GM23338 (cell line): ENCODE measurements at regions not wholly inside any gene's neighbourhood (a gene's known extent, or its start where the extent isn't known, plus 50 kb on each side); places are given as distances from the start of the nearest gene placed in this dataset.

ENCODE experiments used
- ATAC-seq: fragments of 200-7000 bp; cut with Tn5 transposase; 3 replicates; pipeline ENCODE4 v1.9.1; 2020
- DNase-seq: peaks from one replicate; pipeline ENCODE4 v3.0.0-alpha.2; 2015; ENCODE audit warnings: low spot score
- H2AFZ ChIP-seq: fragments of 200-600 bp; sonication (generic); 2 replicates; pipeline ENCODE4 v1.8.0; 2016; ENCODE audit warnings: antibody characterized with exemption, mild to moderate bottlenecking, moderate library complexity
- H3F3A ChIP-seq: fragments of 200-600 bp; sonication (generic); replicated peaks from 2 replicates; pipeline ENCODE4 v1.8.0; 2017; ENCODE audit warnings: antibody characterized with exemption, mixed run types, low read depth
- H3K27ac ChIP-seq: fragments of 200-600 bp; sonication (generic); 2 replicates; pipeline ENCODE4 v1.6.1; 2016; ENCODE audit warnings: low read depth
- H3K27me3 ChIP-seq: fragments of 200-600 bp; sonication (generic); 2 replicates; pipeline ENCODE4 v1.8.0; 2016; ENCODE audit warnings: mild to moderate bottlenecking, mixed run types, moderate library complexity; ENCODE audit not compliant: insufficient read depth
- H3K36me3 ChIP-seq: fragments of 200-600 bp; sonication (generic); 2 replicates; pipeline ENCODE4 v1.8.0; 2016; ENCODE audit warnings: mild to moderate bottlenecking; ENCODE audit not compliant: insufficient read depth
- H3K4me1 ChIP-seq: fragments of 200-600 bp; sonication (generic); 2 replicates; pipeline ENCODE4 v1.8.0; 2016; ENCODE audit warnings: mild to moderate bottlenecking, moderate library complexity; ENCODE audit not compliant: insufficient read depth
- H3K4me2 ChIP-seq: fragments of 200-600 bp; sonication (generic); 2 replicates; pipeline ENCODE4 v1.7.1; 2017; ENCODE audit warnings: mixed run types
- H3K4me3 ChIP-seq: fragments of 200-600 bp; sonication (generic); 2 replicates; pipeline ENCODE4 v1.6.1; 2016; ENCODE audit warnings: mixed run types
- H3K79me2 ChIP-seq: fragments of 200-600 bp; sonication (generic); replicated peaks from 2 replicates; pipeline ENCODE4 v1.8.0; 2017; ENCODE audit warnings: mild to moderate bottlenecking; ENCODE audit not compliant: insufficient read depth
- H3K9me2 ChIP-seq: fragments of 200-600 bp; sonication (generic); 2 replicates; pipeline ENCODE4 v1.8.0; 2017; ENCODE audit not compliant: insufficient read depth
- H4K20me1 ChIP-seq: fragments of 200-600 bp; sonication (generic); replicated peaks from 2 replicates; pipeline ENCODE4 v1.8.0; 2017; ENCODE audit warnings: mild to moderate bottlenecking; ENCODE audit not compliant: insufficient read depth
- H3K27ac Mint-ChIP-seq: 2 replicates; pipeline ENCODE4 v1.8.0; 2020; ENCODE audit warnings: inconsistent platforms, mild to moderate bottlenecking, moderate library complexity, mixed read lengths
- H3K27me3 Mint-ChIP-seq: 3 replicates; pipeline ENCODE4 v1.8.0; 2022; ENCODE audit warnings: low read depth, mild to moderate bottlenecking, moderate library complexity, mixed read lengths, inconsistent platforms; ENCODE audit not compliant: insufficient read depth, poor library complexity
- H3K36me3 Mint-ChIP-seq: 3 replicates; pipeline ENCODE4 v1.8.0; 2021; ENCODE audit warnings: low read depth, mild to moderate bottlenecking, inconsistent platforms, moderate library complexity, mixed read lengths
- H3K4me1 Mint-ChIP-seq: 3 replicates; pipeline ENCODE4 v1.8.0; 2020; ENCODE audit warnings: mild to moderate bottlenecking, inconsistent platforms, mixed read lengths
- H3K4me3 Mint-ChIP-seq: 3 replicates; pipeline ENCODE4 v1.8.0; 2021; ENCODE audit warnings: moderate library complexity, mild to moderate bottlenecking, inconsistent platforms, mixed read lengths
- H3K9me3 Mint-ChIP-seq: 3 replicates; pipeline ENCODE4 v1.8.0; 2020; ENCODE audit warnings: moderate library complexity, mild to moderate bottlenecking, inconsistent platforms, mixed read lengths
- CREB1 ChIP-seq: fragments of 250-450 bp; sonication (Bioruptor Pico); IDR thresholded peaks from 2 replicates; pipeline ENCODE4 v1.5.0; 2020; ENCODE audit warnings: low read depth, mild to moderate bottlenecking, moderate library complexity
- EZH2phosphoT487 ChIP-seq: fragments of 200-600 bp; sonication (generic); IDR thresholded peaks from one replicate; pipeline ENCODE4 v1.8.1; 2018; ENCODE audit warnings: antibody characterized with exemption; ENCODE audit not compliant: unreplicated experiment
- JUNB ChIP-seq: IDR thresholded peaks from one replicate; pipeline ENCODE4 v1.6.1; 2016; ENCODE audit warnings: antibody characterized with exemption; ENCODE audit not compliant: unreplicated experiment
- STAT1 ChIP-seq: IDR thresholded peaks from one replicate; pipeline ENCODE4 v1.6.1; 2016; ENCODE audit warnings: antibody characterized with exemption; ENCODE audit not compliant: unreplicated experiment
- ZNF114 ChIP-seq: fragments of 250-450 bp; sonication (Bioruptor Pico); IDR thresholded peaks from 2 replicates; pipeline ENCODE4 v1.5.0; 2020; ENCODE audit warnings: mild to moderate bottlenecking, moderate library complexity
- ZNF331 ChIP-seq: fragments of 250-450 bp; sonication (Bioruptor Pico); IDR thresholded peaks from 2 replicates; pipeline ENCODE4 v1.5.0; 2020; ENCODE audit warnings: low read depth, mild to moderate bottlenecking, moderate library complexity
- TF ChIP-seq, protein P1 (sequence below): IDR thresholded peaks from 2 replicates; pipeline ENCODE4 v1.6.1; 2016; ENCODE audit warnings: antibody characterized with exemption
- TF ChIP-seq, protein P2 (sequence below): fragments of 250-450 bp; sonication (Bioruptor Pico); IDR thresholded peaks from 2 replicates; pipeline ENCODE4 v1.5.0; 2020; ENCODE audit warnings: mild to moderate bottlenecking, moderate library complexity

DNA sequence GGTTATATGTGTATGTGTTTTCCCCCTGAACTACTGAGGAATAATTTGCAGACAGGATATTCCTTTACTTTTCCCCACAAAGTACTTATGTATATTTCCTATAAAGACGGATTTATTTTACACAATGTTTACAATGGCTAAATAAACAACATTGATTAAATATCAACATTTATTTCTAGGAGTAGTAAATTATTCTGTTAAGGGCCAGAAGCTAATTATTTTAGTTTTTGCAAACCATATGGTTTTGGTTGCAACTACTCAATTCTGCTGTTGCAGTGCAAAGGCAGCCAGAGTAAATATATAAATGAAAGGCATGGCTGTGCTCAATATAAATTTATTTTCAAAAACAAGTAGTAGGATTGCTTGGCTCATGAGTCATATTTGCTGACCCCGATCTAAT is 907.1 kb upstream of the MBL2 start:
- no peaks in the 10 kb centered on the region for H3K36me3 ChIP-seq
- H2AFZ ChIP-seq: no peak overlapping the region
- H3K4me2 ChIP-seq: no peak overlapping the region
- Mint-ChIP-seq H3K27me3 (no peaks in the 10 kb centered on the region), H3K36me3 (no peaks in the 10 kb centered on the region), H3K4me1 (peaks cover 6% of the 10 kb centered on the region; the same call in 1 of the 3 replicates), H3K9me3 (no peaks in the 10 kb centered on the region), H3K4me3 (no peak overlapping the region), H3K27ac (no peak overlapping the region)
- H4K20me1 ChIP-seq: no peaks in the 10 kb centered on the region
- TF ChIP-seq CREB1 (CRISPR knock-in tag) (no peak), ZNF331 (no peak)
- TF ChIP-seq, protein P1, sequence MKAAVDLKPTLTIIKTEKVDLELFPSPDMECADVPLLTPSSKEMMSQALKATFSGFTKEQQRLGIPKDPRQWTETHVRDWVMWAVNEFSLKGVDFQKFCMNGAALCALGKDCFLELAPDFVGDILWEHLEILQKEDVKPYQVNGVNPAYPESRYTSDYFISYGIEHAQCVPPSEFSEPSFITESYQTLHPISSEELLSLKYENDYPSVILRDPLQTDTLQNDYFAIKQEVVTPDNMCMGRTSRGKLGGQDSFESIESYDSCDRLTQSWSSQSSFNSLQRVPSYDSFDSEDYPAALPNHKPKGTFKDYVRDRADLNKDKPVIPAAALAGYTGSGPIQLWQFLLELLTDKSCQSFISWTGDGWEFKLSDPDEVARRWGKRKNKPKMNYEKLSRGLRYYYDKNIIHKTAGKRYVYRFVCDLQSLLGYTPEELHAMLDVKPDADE: no peak
- H3F3A ChIP-seq: no peaks in the 10 kb centered on the region
- H3K27ac ChIP-seq: no peak overlapping the region
- no peak for DNase-seq
- H3K9me2 ChIP-seq: no peaks in the 10 kb centered on the region; the same call in 1 of the 2 replicates
- no peak for ATAC-seq
- H3K4me1 ChIP-seq: peaks cover 3% of the 10 kb centered on the region; the same call in 1 of the 2 replicates
- H3K4me3 ChIP-seq: no peak overlapping the region
- no peaks in the 10 kb centered on the region for H3K27me3 ChIP-seq
- no peaks in the 10 kb centered on the region for H3K79me2 ChIP-seq

DNA sequence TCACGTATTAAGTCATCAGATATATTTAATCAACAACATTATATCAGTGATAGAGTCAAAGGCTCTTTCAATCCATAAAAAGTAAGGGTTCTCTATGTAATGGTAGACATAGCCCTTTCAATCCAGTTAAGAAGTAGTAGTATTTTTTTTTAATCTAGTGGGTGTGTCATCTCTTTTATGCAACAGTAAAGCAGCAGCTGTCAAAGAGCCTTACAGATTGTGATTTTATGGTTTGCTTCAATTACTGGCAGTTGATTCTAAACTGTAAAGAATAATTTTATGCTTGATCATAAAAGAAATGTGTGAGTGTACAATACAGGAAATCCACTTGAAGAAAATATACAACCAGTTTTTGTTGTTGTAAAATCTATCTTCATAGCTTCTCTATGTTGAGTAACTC is 902.6 kb upstream of the MBL2 start:
- no peaks in the 10 kb centered on the region for H3F3A ChIP-seq
- H3K27ac ChIP-seq: no peak overlapping the region
- no peaks in the 10 kb centered on the region for H3K9me2 ChIP-seq
- no peak for TF ChIP-seq JUNB
- Mint-ChIP-seq H3K27me3 (no peaks in the 10 kb centered on the region), H3K4me3 (no peak overlapping the region), H3K36me3 (no peaks in the 10 kb centered on the region; the same call in 2 of the 3 replicates), H3K27ac (no peak overlapping the region), H3K4me1 (peaks cover 6% of the 10 kb centered on the region; the same call in 1 of the 3 replicates), H3K9me3 (peaks cover 3% of the 10 kb centered on the region; the same call in 1 of the 3 replicates)
- ATAC-seq: no peak
- H2AFZ ChIP-seq: no peak overlapping the region
- no peak overlapping the region for H3K4me2 ChIP-seq
- no peak for DNase-seq
- peaks cover 3% of the 10 kb centered on the region; the same call in 1 of the 2 replicates for H3K4me1 ChIP-seq
- no peaks in the 10 kb centered on the region for H3K27me3 ChIP-seq
- H3K36me3 ChIP-seq: no peaks in the 10 kb centered on the region
- no peaks in the 10 kb centered on the region for H3K79me2 ChIP-seq
- H4K20me1 ChIP-seq: no peaks in the 10 kb centered on the region
- no peak overlapping the region for H3K4me3 ChIP-seq

DNA sequence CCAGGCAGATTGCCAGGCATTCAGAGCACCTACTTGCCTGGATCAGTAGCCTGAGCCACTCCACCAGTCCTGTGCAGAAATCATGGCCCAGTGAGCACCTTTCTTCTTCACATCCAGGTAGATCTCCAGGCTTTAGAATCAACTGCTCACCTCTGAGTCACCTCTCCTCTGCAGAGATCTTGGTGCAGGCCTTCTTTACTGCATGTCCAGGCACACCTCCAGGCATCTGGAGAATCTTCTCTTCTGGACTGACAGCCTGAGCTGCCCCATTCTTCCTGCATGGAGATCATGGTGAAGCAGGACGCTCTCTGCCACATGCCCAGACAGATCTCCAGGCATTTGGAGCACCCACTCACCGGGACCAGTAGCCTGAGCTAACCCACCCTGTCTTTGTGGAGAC is 894.5 kb upstream of the MBL2 start:
- H3K9me2 ChIP-seq: no peaks in the 10 kb centered on the region; the same call in 1 of the 2 replicates
- H3K36me3 ChIP-seq: no peaks in the 10 kb centered on the region; the same call in 1 of the 2 replicates
- H4K20me1 ChIP-seq: no peaks in the 10 kb centered on the region
- ATAC-seq (no peak), DNase-seq (no peak)
- Mint-ChIP-seq H3K4me1 (peaks cover 2% of the 10 kb centered on the region), H3K36me3 (peaks cover 35% of the 10 kb centered on the region), H3K27ac (no peak overlapping the region), H3K27me3 (peaks cover 3% of the 10 kb centered on the region), H3K9me3 (peaks cover 34% of the 10 kb centered on the region), H3K4me3 (no peak overlapping the region)
- H3K27ac ChIP-seq: no peak overlapping the region
- H3K27me3 ChIP-seq: no peaks in the 10 kb centered on the region
- 0 out of 2 replicates have a peak, but pooled peaks cover 5% of the 10 kb centered on the region for H3F3A ChIP-seq
- H3K4me2 ChIP-seq: no peak overlapping the region
- no peaks in the 10 kb centered on the region for H3K4me1 ChIP-seq
- H3K4me3 ChIP-seq: no peak overlapping the region
- H2AFZ ChIP-seq: no peak overlapping the region
- no peaks in the 10 kb centered on the region for H3K79me2 ChIP-seq
- no peak for TF ChIP-seq STAT1
- TF ChIP-seq JUNB: no peak
- TF ChIP-seq CREB1 (CRISPR knock-in tag): no peak
- TF ChIP-seq ZNF114 (CRISPR knock-in tag): no peak
- TF ChIP-seq ZNF331: no peak
- TF ChIP-seq, protein P1: no peak
- TF ChIP-seq EZH2phosphoT487: no peak
- TF ChIP-seq, protein P2, sequence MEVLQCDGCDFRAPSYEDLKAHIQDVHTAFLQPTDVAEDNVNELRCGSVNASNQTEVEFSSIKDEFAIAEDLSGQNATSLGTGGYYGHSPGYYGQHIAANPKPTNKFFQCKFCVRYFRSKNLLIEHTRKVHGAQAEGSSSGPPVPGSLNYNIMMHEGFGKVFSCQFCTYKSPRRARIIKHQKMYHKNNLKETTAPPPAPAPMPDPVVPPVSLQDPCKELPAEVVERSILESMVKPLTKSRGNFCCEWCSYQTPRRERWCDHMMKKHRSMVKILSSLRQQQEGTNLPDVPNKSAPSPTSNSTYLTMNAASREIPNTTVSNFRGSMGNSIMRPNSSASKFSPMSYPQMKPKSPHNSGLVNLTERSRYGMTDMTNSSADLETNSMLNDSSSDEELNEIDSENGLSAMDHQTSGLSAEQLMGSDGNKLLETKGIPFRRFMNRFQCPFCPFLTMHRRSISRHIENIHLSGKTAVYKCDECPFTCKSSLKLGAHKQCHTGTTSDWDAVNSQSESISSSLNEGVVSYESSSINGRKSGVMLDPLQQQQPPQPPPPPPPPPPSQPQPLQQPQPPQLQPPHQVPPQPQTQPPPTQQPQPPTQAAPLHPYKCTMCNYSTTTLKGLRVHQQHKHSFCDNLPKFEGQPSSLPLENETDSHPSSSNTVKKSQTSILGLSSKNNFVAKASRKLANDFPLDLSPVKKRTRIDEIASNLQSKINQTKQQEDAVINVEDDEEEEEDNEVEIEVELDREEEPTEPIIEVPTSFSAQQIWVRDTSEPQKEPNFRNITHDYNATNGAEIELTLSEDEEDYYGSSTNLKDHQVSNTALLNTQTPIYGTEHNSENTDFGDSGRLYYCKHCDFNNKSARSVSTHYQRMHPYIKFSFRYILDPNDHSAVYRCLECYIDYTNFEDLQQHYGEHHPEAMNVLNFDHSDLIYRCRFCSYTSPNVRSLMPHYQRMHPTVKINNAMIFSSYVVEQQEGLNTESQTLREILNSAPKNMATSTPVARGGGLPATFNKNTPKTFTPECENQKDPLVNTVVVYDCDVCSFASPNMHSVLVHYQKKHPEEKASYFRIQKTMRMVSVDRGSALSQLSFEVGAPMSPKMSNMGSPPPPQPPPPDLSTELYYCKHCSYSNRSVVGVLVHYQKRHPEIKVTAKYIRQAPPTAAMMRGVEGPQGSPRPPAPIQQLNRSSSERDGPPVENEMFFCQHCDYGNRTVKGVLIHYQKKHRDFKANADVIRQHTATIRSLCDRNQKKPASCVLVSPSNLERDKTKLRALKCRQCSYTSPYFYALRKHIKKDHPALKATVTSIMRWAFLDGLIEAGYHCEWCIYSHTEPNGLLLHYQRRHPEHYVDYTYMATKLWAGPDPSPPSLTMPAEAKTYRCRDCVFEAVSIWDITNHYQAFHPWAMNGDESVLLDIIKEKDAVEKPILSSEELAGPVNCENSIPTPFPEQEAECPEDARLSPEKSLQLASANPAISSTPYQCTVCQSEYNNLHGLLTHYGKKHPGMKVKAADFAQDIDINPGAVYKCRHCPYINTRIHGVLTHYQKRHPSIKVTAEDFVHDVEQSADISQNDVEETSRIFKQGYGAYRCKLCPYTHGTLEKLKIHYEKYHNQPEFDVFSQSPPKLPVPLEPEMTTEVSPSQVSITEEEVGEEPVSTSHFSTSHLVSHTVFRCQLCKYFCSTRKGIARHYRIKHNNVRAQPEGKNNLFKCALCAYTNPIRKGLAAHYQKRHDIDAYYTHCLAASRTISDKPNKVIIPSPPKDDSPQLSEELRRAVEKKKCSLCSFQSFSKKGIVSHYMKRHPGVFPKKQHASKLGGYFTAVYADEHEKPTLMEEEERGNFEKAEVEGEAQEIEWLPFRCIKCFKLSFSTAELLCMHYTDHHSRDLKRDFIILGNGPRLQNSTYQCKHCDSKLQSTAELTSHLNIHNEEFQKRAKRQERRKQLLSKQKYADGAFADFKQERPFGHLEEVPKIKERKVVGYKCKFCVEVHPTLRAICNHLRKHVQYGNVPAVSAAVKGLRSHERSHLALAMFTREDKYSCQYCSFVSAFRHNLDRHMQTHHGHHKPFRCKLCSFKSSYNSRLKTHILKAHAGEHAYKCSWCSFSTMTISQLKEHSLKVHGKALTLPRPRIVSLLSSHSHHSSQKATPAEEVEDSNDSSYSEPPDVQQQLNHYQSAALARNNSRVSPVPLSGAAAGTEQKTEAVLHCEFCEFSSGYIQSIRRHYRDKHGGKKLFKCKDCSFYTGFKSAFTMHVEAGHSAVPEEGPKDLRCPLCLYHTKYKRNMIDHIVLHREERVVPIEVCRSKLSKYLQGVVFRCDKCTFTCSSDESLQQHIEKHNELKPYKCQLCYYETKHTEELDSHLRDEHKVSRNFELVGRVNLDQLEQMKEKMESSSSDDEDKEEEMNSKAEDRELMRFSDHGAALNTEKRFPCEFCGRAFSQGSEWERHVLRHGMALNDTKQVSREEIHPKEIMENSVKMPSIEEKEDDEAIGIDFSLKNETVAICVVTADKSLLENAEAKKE (CRISPR knock-in tag): no peak
